ENCODE measurements at regions not wholly inside any gene's neighbourhood (a gene's known extent, or its start where the extent isn't known, plus 50 kb on each side); places are given as distances from the start of the nearest gene placed in this dataset.

GRCh38 chr15:93362203-93362602 is 273.2 kb upstream of the RGMA start:
- H3K36me3 Mint-ChIP-seq (ENCODE audit: low read depth) = no peaks in the 10 kb centered on the region
- TF ChIP-seq CTCF (conservative IDR thresholded peaks at IDR 0.05) = no peak
- no peaks in the 10 kb centered on the region for H3K9me3 ChIP-seq (ENCODE audit: control insufficient read depth, low read length)
- peaks cover 47% of the 10 kb centered on the region for H3K4me1 Mint-ChIP-seq
- H3K27me3 Mint-ChIP-seq (ENCODE audit: insufficient read depth) = peaks cover 51% of the 10 kb centered on the region
- H3K9ac ChIP-seq (ENCODE audit: extremely low read depth, low read length, poor library complexity, severe bottlenecking) = no peak overlapping the region
- H3K27ac ChIP-seq (ENCODE audit: low read depth, low read length) = peak overlapping the region; percentile 45
- H3K27me3 ChIP-seq (ENCODE audit: control insufficient read depth, insufficient read depth, low read length, poor library complexity, severe bottlenecking) = no peaks in the 10 kb centered on the region
- H3K36me3 ChIP-seq (ENCODE audit: control insufficient read depth, insufficient read depth, low read length) = no peaks in the 10 kb centered on the region
- 8 to 21% methylated on average over 2 to 3 of the region's 3 CpGs for WGBS, 2 experiments (ENCODE audit: insufficient coverage in 1 of 2, insufficient read length in 1 of 2)
- H3K4me3 ChIP-seq (ENCODE audit: low read length) = no peak overlapping the region
- H3K4me1 ChIP-seq (ENCODE audit: control insufficient read depth, insufficient read depth, low read length) = peaks cover 23% of the 10 kb centered on the region
- no peaks in the 10 kb centered on the region for H3K9me3 Mint-ChIP-seq
- H3K4me3 Mint-ChIP-seq = no peak overlapping the region
- no peak overlapping the region for H3K27ac Mint-ChIP-seq
- DNase-seq = peak; percentile 75

GRCh38 chr15:93361703-93362102 is 272.7 kb upstream of the RGMA start:
- no peaks in the 10 kb centered on the region for H3K9me3 ChIP-seq (ENCODE audit: control insufficient read depth, low read length)
- H3K36me3 Mint-ChIP-seq (ENCODE audit: low read depth) = no peaks in the 10 kb centered on the region
- no peak overlapping the region for H3K27ac Mint-ChIP-seq
- H3K9ac ChIP-seq (ENCODE audit: extremely low read depth, low read length, poor library complexity, severe bottlenecking) = no peak overlapping the region
- H3K27ac ChIP-seq (ENCODE audit: low read depth, low read length) = no peak overlapping the region
- H3K4me1 Mint-ChIP-seq = peaks cover 42% of the 10 kb centered on the region
- TF ChIP-seq CTCF (conservative IDR thresholded peaks at IDR 0.05) = no peak
- H3K4me3 ChIP-seq (ENCODE audit: low read length) = no peak overlapping the region
- DNase-seq = no peak
- peaks cover 55% of the 10 kb centered on the region for H3K27me3 Mint-ChIP-seq (ENCODE audit: insufficient read depth)
- H3K4me1 ChIP-seq (ENCODE audit: control insufficient read depth, insufficient read depth, low read length) = peaks cover 18% of the 10 kb centered on the region
- 82 to 100% methylated on average over 1 to 4 of the region's 5 CpGs for WGBS, 2 experiments (ENCODE audit: insufficient coverage in 1 of 2, insufficient read length in 1 of 2)
- no peaks in the 10 kb centered on the region for H3K9me3 Mint-ChIP-seq
- H3K4me3 Mint-ChIP-seq = no peak overlapping the region
- H3K36me3 ChIP-seq (ENCODE audit: control insufficient read depth, insufficient read depth, low read length) = no peaks in the 10 kb centered on the region
- H3K27me3 ChIP-seq (ENCODE audit: control insufficient read depth, insufficient read depth, low read length, poor library complexity, severe bottlenecking) = no peaks in the 10 kb centered on the region

- Histone ChIP-seq H3K27ac (ENCODE audit: low read depth, low read length) (no peak overlapping the region), H3K9me3 (ENCODE audit: control insufficient read depth, low read length) (no peaks in the 10 kb centered on the region), H3K9ac (ENCODE audit: extremely low read depth, low read length, poor library complexity, severe bottlenecking) (no peak overlapping the region), H3K4me1 (ENCODE audit: control insufficient read depth, insufficient read depth, low read length) (peaks cover 14% of the 10 kb centered on the region), H3K36me3 (ENCODE audit: control insufficient read depth, insufficient read depth, low read length) (no peaks in the 10 kb centered on the region), H3K27me3 (ENCODE audit: control insufficient read depth, insufficient read depth, low read length, poor library complexity, severe bottlenecking) (no peaks in the 10 kb centered on the region), H3K4me3 (ENCODE audit: low read length) (no peak overlapping the region)
- TF ChIP-seq CTCF (conservative IDR thresholded peaks at IDR 0.05) = no peak
- DNase-seq = peak; percentile 12
- no peaks in the 10 kb centered on the region for H3K9me3 Mint-ChIP-seq
- no peak overlapping the region for H3K27ac Mint-ChIP-seq
- WGBS, 2 experiments (ENCODE audit: insufficient coverage in 1 of 2, insufficient read length in 1 of 2) = 100% methylated on average over 2 of the region's 2 CpGs; no CpG with 5 or more reads in 1 of the 2 experiments
- H3K36me3 Mint-ChIP-seq (ENCODE audit: low read depth) = no peaks in the 10 kb centered on the region
- no peak overlapping the region for H3K4me3 Mint-ChIP-seq
- H3K27me3 Mint-ChIP-seq (ENCODE audit: insufficient read depth) = peaks cover 55% of the 10 kb centered on the region
- H3K4me1 Mint-ChIP-seq = peaks cover 34% of the 10 kb centered on the region
Measured at GRCh38 chr15:93360976-93361375, 272.0 kb upstream of the RGMA start.

Data from endodermal cell (in vitro differentiated cells).